GM12891 (cell line): ENCODE measurements at regions not wholly inside any gene's neighbourhood (a gene's known extent, or its start where the extent isn't known, plus 50 kb on each side); places are given as distances from the start of the nearest gene placed in this dataset.

Source experiments
- POLR2A ChIP-seq: IDR thresholded peaks from 2 replicates; pipeline ENCODE4 v1.6.1; 2011; ENCODE audit warnings: low read depth, low read length, control low read depth
- POLR2AphosphoS5 ChIP-seq: IDR thresholded peaks from 2 replicates; pipeline ENCODE4 v1.6.1; 2011; ENCODE audit warnings: low read depth, low read length, control low read depth
- TAF1 ChIP-seq: IDR thresholded peaks from 2 replicates; pipeline ENCODE4 v1.6.1; 2011; ENCODE audit warnings: low read depth, low read length, control low read depth

- no peak for TF ChIP-seq TAF1
- no peak for TF ChIP-seq POLR2A
- TF ChIP-seq POLR2AphosphoS5: no peak
Observed at GRCh38 chr9:74172874-74173273, 324.3 kb upstream of the RORB start.
